H1 (cell line): ENCODE measurements at regions not wholly inside any gene's neighbourhood (a gene's known extent, or its start where the extent isn't known, plus 50 kb on each side); places are given as distances from the start of the nearest gene placed in this dataset.

Experiments used
- CTCF ChIA-PET: fragments of 300-600 bp; sonication (Branson Sonifier 250); formaldehyde crosslinking; loops from one replicate; lab custom pipeline; 2021; ENCODE audit not compliant: partially characterized antibody; lab: Charles Lee
- POLR2A ChIA-PET: fragments of 300-600 bp; sonication (Branson Sonifier 250); formaldehyde crosslinking; loops from one replicate; lab custom pipeline; 2021; ENCODE audit warnings: inconsistent platforms; ENCODE audit not compliant: partially characterized antibody; lab: Charles Lee
- DNase-seq, 2 experiments: peaks; one replicate each; pipeline versions ENCODE4 v3.0.0 to v3.0.0-alpha.2; 2010 to 2022; ENCODE audit warnings: low spot score in 2 of 2, low read depth in 1 of 2, mixed read lengths in 1 of 2
- FAIRE-seq: peaks from 2 replicates; lab custom pipeline; 2011; peaks lifted over from hg19 to GRCh38; lab: Jason Lieb, UNC
- H2AFZ ChIP-seq: 2 replicates; pipeline ENCODE4 v1.8.1; 2012; ENCODE audit warnings: low read length, inconsistent platforms
- H2AK5ac ChIP-seq: 2 replicates; pipeline ENCODE4 v1.6.1; 2013; ENCODE audit warnings: low read depth, low read length
- H2BK120ac ChIP-seq: replicated peaks from 2 replicates; pipeline ENCODE3; 2013; ENCODE audit warnings: low read depth, low read length, inconsistent platforms
- H2BK12ac ChIP-seq: 2 replicates; pipeline ENCODE4 v1.6.1; 2013; ENCODE audit warnings: low read depth, low read length
- H2BK15ac ChIP-seq: 2 replicates; pipeline ENCODE4 v1.6.1; 2013; ENCODE audit warnings: low read length
- H2BK20ac ChIP-seq: 2 replicates; pipeline ENCODE4 v1.6.1; 2013; ENCODE audit warnings: low read length
- H2BK5ac ChIP-seq: 2 replicates; pipeline ENCODE4 v1.6.1; 2013; ENCODE audit warnings: low read depth, low read length
- H3K14ac ChIP-seq: 2 replicates; pipeline ENCODE4 v1.6.1; 2013; ENCODE audit warnings: inconsistent platforms; ENCODE audit not compliant: insufficient read length
- H3K18ac ChIP-seq: 2 replicates; pipeline ENCODE4 v1.6.1; 2013; ENCODE audit warnings: low read length; ENCODE audit errors: extremely low read depth
- H3K23ac ChIP-seq: 2 replicates; pipeline ENCODE4 v1.6.1; 2013; ENCODE audit warnings: inconsistent platforms; ENCODE audit not compliant: insufficient read length
- H3K23me2 ChIP-seq: 2 replicates; pipeline ENCODE4 v1.6.1; 2013; ENCODE audit warnings: low read depth, low read length
- H3K27ac ChIP-seq: 2 replicates; pipeline ENCODE4 v1.6.1; 2011; ENCODE audit warnings: low read depth, low read length, inconsistent platforms
- H3K27me3 ChIP-seq, 4 experiments: replicated peaks in 1 of 4; 1 replicate in 1 of 4; 2 replicates in 3 of 4; pipeline versions ENCODE4 v1.6.1 to v1.8.1; 2011 to 2013; ENCODE audit warnings: low read length in 3 of 4, mild to moderate bottlenecking in 3 of 4, inconsistent platforms in 2 of 4, mixed read lengths in 2 of 4, moderate library complexity in 1 of 4; ENCODE audit not compliant: control insufficient read depth in 3 of 4, insufficient read depth in 3 of 4; ENCODE audit errors: extremely low read depth in 1 of 4
- H3K36me3 ChIP-seq, 4 experiments: 2 replicates each; pipeline versions ENCODE4 v1.6.1 to v1.8.1; 2011 to 2013; ENCODE audit warnings: mild to moderate bottlenecking in 4 of 4, low read length in 3 of 4, moderate library complexity in 2 of 4, control low read depth in 1 of 4, inconsistent platforms in 1 of 4; ENCODE audit not compliant: insufficient read depth in 4 of 4, control insufficient read depth in 2 of 4
- H3K4ac ChIP-seq: replicated peaks from 2 replicates; pipeline ENCODE3; 2013; ENCODE audit warnings: low read length, low read depth, mixed read lengths, inconsistent platforms; ENCODE audit not compliant: insufficient read length
- H3K4me1 ChIP-seq, 4 experiments: replicated peaks in 1 of 4; 1 replicate in 1 of 4; 2 replicates in 3 of 4; pipeline versions ENCODE4 v1.6.1 to v1.8.1; 2011 to 2013; ENCODE audit warnings: low read length in 3 of 4, inconsistent platforms in 2 of 4, mixed read lengths in 1 of 4; ENCODE audit not compliant: insufficient read depth in 4 of 4, control insufficient read depth in 3 of 4
- H3K4me2 ChIP-seq, 2 experiments: 2 replicates each; pipeline versions ENCODE4 v1.6.1 to v1.8.1; 2011 to 2013; ENCODE audit warnings: low read depth in 2 of 2, low read length in 2 of 2, control low read depth in 1 of 2, inconsistent platforms in 1 of 2, mild to moderate bottlenecking in 1 of 2; ENCODE audit not compliant: insufficient read depth in 1 of 2
- H3K4me3 ChIP-seq, 4 experiments: fragments of 200-600, 300-600 bp in 1 of 4; sonication (generic), shearing (Covaris generic), sonication (Bioruptor Twin) in 1 of 4; 2 replicates each; pipeline versions ENCODE4 v1.5.1 to v1.8.1; 2011 to 2016; ENCODE audit warnings: low read length in 4 of 4, low read depth in 3 of 4, control low read depth in 2 of 4, inconsistent platforms in 2 of 4, mild to moderate bottlenecking in 2 of 4, mixed read lengths in 1 of 4, moderate library complexity in 1 of 4; ENCODE audit not compliant: insufficient read depth in 2 of 4; ENCODE audit errors: extremely low read depth in 1 of 4
- H3K56ac ChIP-seq: replicated peaks from 2 replicates; pipeline ENCODE3; 2013; ENCODE audit warnings: low read depth, mild to moderate bottlenecking, mixed read lengths, low read length, inconsistent platforms; ENCODE audit not compliant: insufficient read length
- H3K79me1 ChIP-seq: 2 replicates; pipeline ENCODE4 v1.6.1; 2013; ENCODE audit warnings: low read depth, low read length, control low read depth
- H3K79me2 ChIP-seq, 2 experiments: 2 replicates each; pipeline versions ENCODE4 v1.6.1 to v1.8.1; 2012 to 2013; ENCODE audit warnings: low read length in 2 of 2, mild to moderate bottlenecking in 2 of 2, inconsistent platforms in 1 of 2; ENCODE audit not compliant: insufficient read depth in 2 of 2, control insufficient read depth in 1 of 2
- H3K9ac ChIP-seq, 4 experiments: replicated peaks in 1 of 4; 1 replicate in 1 of 4; 2 replicates in 3 of 4; pipeline versions ENCODE4 v1.6.1 to v1.8.1; 2011 to 2013; ENCODE audit warnings: low read depth in 3 of 4, low read length in 3 of 4, control low read depth in 2 of 4, mild to moderate bottlenecking in 2 of 4, moderate library complexity in 2 of 4, inconsistent platforms in 1 of 4; ENCODE audit errors: extremely low read depth in 1 of 4
- H3K9me3 ChIP-seq, 2 experiments: 2 replicates each; pipeline versions ENCODE4 v1.6.1 to v1.8.1; 2012 to 2013; ENCODE audit warnings: mild to moderate bottlenecking in 2 of 2, moderate library complexity in 2 of 2, control low read depth in 1 of 2, inconsistent platforms in 1 of 2, low read depth in 1 of 2, low read length in 1 of 2, mixed read lengths in 1 of 2; ENCODE audit not compliant: insufficient read depth in 2 of 2
- H4K20me1 ChIP-seq, 2 experiments: replicated peaks in 1 of 2; 2 replicates each; pipeline versions ENCODE3 to v1.8.1; 2011 to 2013; ENCODE audit warnings: inconsistent platforms in 2 of 2, low read length in 2 of 2, mild to moderate bottlenecking in 1 of 2; ENCODE audit not compliant: insufficient read depth in 2 of 2, control insufficient read depth in 1 of 2
- H4K5ac ChIP-seq: 2 replicates; pipeline ENCODE4 v1.6.1; 2013; ENCODE audit warnings: low read length, low read depth, mixed read lengths, inconsistent platforms; ENCODE audit not compliant: insufficient read length
- H4K8ac ChIP-seq: 2 replicates; pipeline ENCODE4 v1.8.0; 2013; ENCODE audit warnings: mild to moderate bottlenecking, moderate library complexity, low read length, inconsistent platforms; ENCODE audit not compliant: insufficient read depth; ENCODE audit errors: extremely low read depth
- H4K91ac ChIP-seq: replicated peaks from 2 replicates; pipeline ENCODE3; 2013; ENCODE audit warnings: low read length, mixed read lengths, inconsistent platforms; ENCODE audit not compliant: insufficient read length
- BRCA1 ChIP-seq: IDR thresholded peaks from 2 replicates; pipeline ENCODE4 v1.6.1; 2012; ENCODE audit warnings: low read depth, low read length, improper control_type of control experiment
- CTBP2 ChIP-seq: IDR thresholded peaks from 2 replicates; pipeline ENCODE4 v1.7.0; 2011; ENCODE audit warnings: borderline replicate concordance, mild to moderate bottlenecking, moderate library complexity, mixed read lengths, low read length; ENCODE audit not compliant: insufficient read depth, insufficient read length
- EP300 ChIP-seq, 2 experiments: IDR thresholded peaks; 1 replicate in 1 of 2; 2 replicates in 1 of 2; pipeline ENCODE4 v1.6.1; 2011 to 2012; ENCODE audit warnings: low read depth in 2 of 2, low read length in 2 of 2, mild to moderate bottlenecking in 2 of 2, borderline replicate concordance in 1 of 2, inconsistent platforms in 1 of 2, moderate library complexity in 1 of 2
- KDM1A ChIP-seq: fragments of 200-600, 300-600 bp; sonication (generic); IDR thresholded peaks from 2 replicates; pipeline ENCODE4 v1.7.1; 2016; ENCODE audit warnings: mild to moderate bottlenecking, low read length, borderline replicate concordance
- RNF2 ChIP-seq: fragments of 200-900, 300-1000 bp; sonication (generic); IDR thresholded peaks from 2 replicates; pipeline ENCODE4 v1.7.1; 2016; ENCODE audit warnings: borderline replicate concordance, low read depth, mild to moderate bottlenecking, antibody characterized with exemption, low read length; ENCODE audit not compliant: poor library complexity, severe bottlenecking; ENCODE audit errors: missing control alignments
- WGBS, 2 experiments: shearing (Covaris generic) in 1 of 2; methylation state at CpG; one replicate each; pipeline versions ENCODE4 v1.1.6 to v1.1.7; 2013 to 2015; ENCODE audit warnings: low lambda C conversion rate in 2 of 2, mixed read lengths in 2 of 2, inconsistent platforms in 1 of 2, low coverage in 1 of 2, missing lambda C conversion rate in 1 of 2; ENCODE audit not compliant: insufficient replicate concordance in 2 of 2, insufficient coverage in 1 of 2, insufficient read length in 1 of 2; ENCODE audit errors: extremely low coverage in 1 of 2, missing lambda C conversion rate in 1 of 2; 5-methylcytosine and 5-hydroxymethylcytosine counted together

GRCh38 chr12:43655586-43655985 is 103.0 kb downstream of the PUS7L start:
- Histone ChIP-seq H3K23ac (no peak overlapping the region), H4K20me1 (no peaks in the 10 kb centered on the region), H3K79me2 (no peaks in the 10 kb centered on the region), H4K91ac (no peak overlapping the region), H4K5ac (no peak overlapping the region), H3K9ac (no peak overlapping the region), H3K14ac (no peak overlapping the region), H3K18ac (no peak overlapping the region), H2BK20ac (no peak overlapping the region), H2BK120ac (no peak overlapping the region), H3K4me1 (no peaks in the 10 kb centered on the region), H3K27ac (no peak overlapping the region), H3K4me2 (no peak overlapping the region), H4K8ac (no peak overlapping the region), H3K27me3 (no peaks in the 10 kb centered on the region), H3K4ac (no peak overlapping the region), H2AFZ (no peak overlapping the region), H2BK5ac (no peak overlapping the region), H3K23me2 (no peaks in the 10 kb centered on the region), H3K56ac (no peak overlapping the region), H2BK12ac (no peak overlapping the region), H3K79me1 (no peaks in the 10 kb centered on the region), H3K9me3 (no peaks in the 10 kb centered on the region), H2AK5ac (no peak overlapping the region), H2BK15ac (no peak overlapping the region), H3K4me3 (no peak overlapping the region), H3K36me3 (no peaks in the 10 kb centered on the region)
- no peak for DNase-seq
- CTCF ChIA-PET = interaction anchor here (0.6 to 1.7 kb wide), 2 partner anchors 34 to 210 kb away, joined by 3 to 4 read pairs; no protein-coding TSS in a partner anchor
- no peak for FAIRE-seq
- 94% methylated on average over 1 of the region's 1 CpG; no CpG with 5 or more reads in 1 of the 2 experiments for WGBS, 2 experiments
- POLR2A ChIA-PET = no interaction called here
- TF ChIP-seq BRCA1 = no peak
- TF ChIP-seq EP300 (IDR thresholded peaks at IDR 0.05; ENCODE audit: borderline replicate concordance in 1 of 2, low read depth in 2 of 2, low read length in 2 of 2) = no peak
- TF ChIP-seq CTBP2 = no peak
- no peak for TF ChIP-seq KDM1A
- no peak for TF ChIP-seq RNF2
